ENCODE measurements at regions not wholly inside any gene's neighbourhood (a gene's known extent, or its start where the extent isn't known, plus 50 kb on each side); places are given as distances from the start of the nearest gene placed in this dataset.

DNA sequence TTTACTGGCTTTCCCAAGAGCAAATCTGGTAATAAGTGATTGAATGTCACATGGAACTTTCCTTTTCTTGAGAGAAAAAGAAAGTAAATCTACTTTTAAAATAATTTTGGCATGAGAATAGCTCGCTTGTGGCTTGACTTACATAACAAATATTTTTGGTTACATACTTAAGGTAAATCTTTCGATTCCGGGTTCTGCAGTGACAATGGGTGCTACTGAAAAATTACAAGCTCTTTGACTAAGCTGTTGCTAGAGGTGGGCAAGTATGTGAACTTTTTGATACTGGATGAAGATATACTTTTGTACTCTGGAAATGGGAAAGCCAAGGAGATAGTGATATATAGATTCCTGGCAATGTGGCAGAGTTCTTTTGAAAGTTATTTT is 51.9 kb upstream of the OTOL1 start:
- no peak for DNase-seq (ENCODE audit: low spot score)

DNA sequence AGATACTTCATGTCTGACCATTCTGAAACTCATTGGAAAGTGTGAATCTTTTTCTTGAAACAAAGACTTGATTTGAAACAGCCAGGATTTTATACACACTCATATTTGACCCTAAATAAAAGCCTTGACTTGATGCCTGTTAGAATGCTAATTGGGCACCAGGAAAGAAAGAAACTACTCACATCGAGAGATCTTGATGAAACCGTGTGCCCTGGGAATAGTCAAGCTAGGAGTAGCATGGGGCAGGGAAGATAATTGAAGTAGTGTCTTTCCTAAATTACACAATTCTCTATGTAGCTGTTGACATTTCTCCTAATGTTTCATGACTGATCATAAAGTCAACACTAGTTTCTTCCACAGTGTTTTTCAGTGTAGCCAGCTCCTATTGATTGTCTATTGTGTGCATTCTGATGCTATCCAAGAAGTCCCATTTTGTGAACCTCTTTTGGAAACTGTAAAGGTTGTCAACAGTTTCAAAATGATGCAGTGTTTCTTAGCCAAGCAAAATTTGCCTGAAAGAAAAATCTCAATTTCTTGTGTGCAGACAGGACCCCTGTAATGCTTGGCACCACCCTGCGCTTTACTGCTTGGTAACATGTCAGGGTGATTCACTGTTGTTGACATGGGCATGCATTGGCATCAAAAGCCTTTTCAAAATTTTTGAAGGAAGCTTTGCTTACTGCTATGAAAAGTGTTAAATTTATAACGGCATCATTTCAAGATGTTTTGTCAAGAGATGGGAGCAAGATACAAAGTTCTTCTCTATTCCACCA is 52.5 kb upstream of the OTOL1 start:
- no peak for DNase-seq (ENCODE audit: low spot score)

DNA sequence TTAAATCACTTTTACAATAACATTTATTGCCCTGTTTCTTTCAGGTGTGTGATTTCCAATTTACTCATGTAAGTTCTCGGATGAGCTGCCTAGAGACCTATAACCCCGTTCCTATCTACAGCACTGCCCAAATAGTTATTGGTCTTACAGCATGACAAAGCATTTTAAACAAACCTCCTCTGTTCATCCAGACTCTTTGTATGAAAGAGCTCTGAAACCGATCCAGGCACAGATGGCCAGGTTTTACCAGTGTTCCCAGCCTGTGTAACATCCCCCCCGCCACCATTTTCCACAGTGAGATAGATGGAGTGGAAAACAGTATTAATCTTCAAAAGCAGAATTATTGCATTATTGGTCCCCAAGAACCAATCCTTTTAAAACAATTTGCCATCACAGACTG is 59.0 kb upstream of the SPTSSB start:
- DNase-seq (ENCODE audit: low spot score): no peak

DNA sequence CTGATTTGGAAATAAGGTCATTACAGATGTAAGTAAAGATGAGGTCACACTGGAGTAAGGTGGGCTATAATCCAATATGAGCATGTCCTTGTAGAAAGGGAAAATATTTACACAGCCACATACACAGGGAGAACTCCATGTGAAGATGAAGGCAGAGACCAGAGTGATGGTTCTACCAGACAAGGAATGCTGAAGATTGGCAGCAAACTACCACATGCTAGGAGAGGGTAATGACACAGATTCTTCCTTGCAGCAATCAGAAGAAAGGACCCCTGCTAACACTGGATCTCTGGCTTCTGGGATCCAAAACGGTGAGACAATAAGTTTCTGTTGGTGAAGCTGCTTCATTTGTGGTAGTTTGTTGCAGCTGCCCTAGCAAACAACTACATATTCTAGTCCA is 56.0 kb upstream of the SPTSSB start:
- no peak for DNase-seq (ENCODE audit: low spot score)

DNA sequence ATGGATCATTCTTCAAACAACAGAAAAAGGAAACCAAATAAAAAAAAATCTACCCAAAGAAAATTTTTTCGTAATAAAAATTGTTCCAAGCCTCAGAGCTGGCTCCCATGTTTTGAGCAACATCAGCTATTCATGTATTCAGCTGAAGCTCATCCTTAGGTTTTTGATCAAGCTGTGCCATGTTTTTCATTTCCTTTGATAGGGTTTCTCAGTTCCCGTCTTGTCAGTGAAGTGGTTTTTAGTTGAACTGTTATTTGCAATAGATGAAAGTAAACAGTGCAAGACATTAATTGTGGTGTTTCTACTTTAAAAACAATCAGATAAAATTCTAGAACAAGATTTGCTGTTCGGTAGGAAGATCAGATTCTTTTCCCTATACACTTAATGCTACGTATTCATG is 55.4 kb upstream of the SPTSSB start:
- DNase-seq (ENCODE audit: low spot score): no peak

DNA sequence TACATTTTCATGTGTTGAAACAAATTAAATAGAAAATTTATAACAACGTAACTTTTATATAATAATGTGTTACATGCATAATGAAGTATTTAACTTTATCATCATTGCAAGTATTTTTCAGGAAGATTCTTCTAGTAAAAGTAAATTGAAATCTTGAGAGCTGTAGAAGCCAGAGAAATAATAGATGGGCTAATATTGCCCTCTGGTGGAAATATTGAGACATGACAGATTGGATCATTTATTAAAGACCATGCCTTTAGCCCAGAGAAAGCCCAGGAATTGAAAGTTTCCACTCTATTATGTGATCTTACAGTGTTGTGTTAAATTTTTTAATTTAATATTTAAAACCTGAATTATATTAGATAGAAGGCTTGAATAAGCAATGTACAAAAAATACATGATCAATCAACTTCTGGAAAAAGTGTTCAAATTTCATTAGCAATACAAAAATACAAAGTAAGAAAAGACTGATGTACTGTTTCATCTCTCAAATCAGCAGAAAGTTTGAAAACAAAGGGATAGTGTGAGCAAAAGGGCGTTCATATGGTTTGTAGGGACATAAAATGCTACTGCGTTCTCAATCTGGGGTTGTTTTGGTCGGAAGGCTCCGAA is 52.7 kb upstream of the SPTSSB start:
- peak; percentile 54 for DNase-seq (ENCODE audit: low spot score)

DNA sequence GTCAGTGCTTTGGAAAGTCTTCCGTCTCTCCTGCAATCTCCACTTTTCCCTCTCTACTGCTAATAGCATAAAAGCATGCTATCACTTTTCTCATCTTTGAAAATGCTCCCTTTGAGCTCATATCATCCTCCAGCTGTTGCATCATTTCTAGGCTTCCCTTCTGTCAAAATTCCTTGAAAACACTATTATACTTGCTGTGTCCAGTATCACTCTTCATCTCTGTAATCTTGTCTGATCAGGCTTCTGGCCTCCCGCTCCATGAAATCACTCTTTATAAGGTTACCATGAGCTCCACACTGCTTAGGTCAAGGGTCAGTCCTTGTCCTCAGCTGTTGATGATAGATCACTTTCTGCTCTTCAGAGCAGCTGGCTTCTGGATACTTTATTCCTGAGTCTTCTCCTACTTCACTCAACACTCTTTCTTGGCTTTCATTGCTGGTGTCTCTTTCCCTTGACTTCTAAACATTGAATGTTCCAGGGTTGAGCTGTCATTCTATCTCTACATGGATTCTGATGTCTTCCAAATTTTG is 50.9 kb upstream of the SPTSSB start:
- no peak for DNase-seq (ENCODE audit: low spot score)
